Suppressor macrophage treated with lipopolysaccharide for 1 hour (primary cell): ENCODE measurements at regions not wholly inside any gene's neighbourhood (a gene's known extent, or its start where the extent isn't known, plus 50 kb on each side); places are given as distances from the start of the nearest gene placed in this dataset.
"Not testable (repeated sequence)": the region's sequence is repeated elsewhere in the genome, so short reads cannot be mapped to it uniquely, and the experiment has no call there.

Experiments used
- DNase-seq, 3 donors: peaks; one replicate each; pipeline ENCODE4 v3.0.0-alpha.2; 2020 to 2022

DNA sequence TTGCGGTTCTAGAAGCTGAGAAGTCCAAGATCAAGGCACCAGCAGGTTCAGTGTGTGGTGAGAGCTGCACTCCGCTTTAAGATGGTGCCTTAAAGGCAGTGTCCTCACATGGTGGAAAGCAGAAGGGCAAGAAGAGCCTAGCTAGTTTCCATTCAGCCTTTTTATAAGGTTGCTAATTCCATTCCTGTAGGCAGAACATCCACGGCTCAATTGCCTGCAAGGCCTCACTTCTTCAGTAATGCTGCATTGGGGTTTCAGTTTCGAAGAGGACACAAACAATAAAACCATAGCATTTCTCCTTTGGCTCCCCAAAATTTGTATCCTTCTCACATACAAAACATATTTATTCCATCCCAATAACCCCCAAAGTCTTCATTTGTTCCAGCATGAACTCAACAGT, 109.5 kb upstream of the KCND2 start:
- no peak for DNase-seq

DNA sequence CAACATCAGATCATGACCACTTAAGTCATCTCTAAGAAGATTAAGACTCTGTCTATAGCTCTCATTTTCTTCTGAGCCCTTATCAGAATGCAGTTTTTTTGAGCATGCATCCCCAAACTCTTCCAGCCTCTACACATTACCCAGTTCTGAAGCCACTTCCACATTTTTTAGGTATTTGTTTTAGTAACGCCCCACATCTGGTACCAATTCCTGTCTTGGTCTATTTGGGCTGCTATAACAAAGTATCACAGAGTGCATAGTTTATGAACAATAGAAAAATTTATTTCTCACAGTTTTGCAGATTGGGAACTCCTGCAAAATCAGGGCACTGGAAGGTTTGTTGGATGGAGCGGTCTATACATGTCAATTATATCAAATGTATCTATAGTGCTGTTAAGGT, 107.7 kb upstream of the KCND2 start:
- DNase-seq = no peak

DNA sequence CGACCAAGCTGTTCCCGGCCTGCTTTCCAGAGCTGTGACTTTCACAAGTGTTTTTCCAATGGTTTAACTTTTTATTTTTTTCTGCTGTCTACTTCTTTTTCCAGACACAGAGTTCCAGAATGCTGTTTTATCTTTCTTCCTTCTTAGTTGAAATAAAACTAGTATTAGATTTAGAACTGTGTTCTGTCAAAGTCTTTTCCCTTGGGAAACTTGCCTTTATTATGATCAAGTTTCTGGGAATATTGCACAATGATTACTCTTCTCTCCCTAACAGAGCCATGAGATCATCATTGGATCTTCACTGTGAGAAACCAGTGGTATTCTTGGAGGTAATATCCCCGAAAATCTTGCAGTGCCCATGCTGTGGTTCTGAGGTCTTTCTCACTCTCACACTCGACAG, 104.9 kb upstream of the KCND2 start:
- DNase-seq = no peak

DNA sequence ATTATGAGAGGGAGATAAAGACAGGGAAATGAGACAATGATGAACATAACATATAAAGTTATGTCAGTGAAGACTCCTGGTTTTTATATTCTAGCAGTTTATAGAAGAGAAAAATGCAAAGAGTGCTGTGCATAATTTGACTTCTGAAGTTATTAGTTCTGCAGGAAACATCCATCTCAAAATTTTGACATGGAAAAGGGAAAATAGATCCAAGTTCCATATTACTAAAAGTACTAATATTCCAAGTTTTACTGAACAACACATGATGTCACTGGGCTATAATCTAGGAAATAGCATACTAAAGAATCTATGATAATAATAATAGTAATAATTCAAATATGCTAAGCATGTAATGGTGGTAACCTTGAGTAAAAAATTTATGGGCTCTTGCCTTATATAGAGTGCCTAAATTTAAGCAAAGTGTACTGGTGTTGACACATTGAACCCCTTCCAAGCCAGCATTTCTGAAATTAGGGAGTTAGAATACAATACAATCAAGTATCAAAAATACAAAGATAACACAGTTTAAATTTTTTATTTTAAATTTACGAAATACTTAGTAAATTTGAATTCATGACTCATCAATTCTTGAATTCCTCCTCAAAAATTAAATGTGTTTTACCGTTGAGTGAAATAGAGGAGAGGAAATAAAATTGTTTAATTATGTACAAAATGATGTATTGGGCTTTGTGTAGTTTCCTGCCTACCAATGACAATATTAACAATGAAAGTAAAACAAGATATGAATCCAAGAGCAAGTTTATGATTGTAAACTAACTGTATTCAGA, 102.8 kb upstream of the KCND2 start:
- DNase-seq = no peak

DNA sequence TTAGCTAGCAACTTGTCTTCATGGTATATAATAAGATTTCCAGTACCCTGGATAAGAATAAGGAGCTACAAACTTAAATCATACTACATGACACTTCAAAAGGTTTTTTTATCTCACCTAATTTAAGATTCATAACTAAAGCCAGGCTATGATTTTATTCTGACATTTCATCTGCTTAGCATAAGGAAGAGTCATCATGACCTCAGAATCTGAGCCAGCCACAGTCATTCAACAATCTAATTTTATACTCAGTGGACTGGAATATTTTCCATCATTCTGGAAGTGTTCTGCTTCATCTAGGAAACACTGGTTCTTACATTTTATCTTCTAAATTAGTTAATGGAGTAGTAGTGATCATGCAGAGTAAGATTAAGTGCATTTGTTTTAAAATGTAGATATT, 102.1 kb upstream of the KCND2 start:
- no peak for DNase-seq

DNA sequence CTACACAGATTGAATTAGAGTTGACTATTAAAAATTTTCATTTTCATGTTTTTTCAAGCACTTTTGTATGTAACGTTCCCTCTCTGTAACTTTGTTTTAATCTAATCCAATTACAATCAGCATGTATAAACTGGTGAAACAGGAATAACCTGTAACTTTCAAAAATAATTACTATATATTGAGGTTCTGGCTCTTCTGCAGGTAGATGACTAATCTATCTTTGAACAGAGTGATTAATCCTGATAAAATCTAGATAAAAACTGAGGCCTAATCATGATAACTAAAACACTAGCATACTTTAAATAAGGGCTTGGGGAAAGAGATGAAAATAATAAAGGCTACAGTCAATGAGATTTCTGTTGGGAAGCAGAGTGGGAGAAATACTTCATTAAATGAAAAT, 101.6 kb upstream of the KCND2 start:
- DNase-seq = no peak

DNA sequence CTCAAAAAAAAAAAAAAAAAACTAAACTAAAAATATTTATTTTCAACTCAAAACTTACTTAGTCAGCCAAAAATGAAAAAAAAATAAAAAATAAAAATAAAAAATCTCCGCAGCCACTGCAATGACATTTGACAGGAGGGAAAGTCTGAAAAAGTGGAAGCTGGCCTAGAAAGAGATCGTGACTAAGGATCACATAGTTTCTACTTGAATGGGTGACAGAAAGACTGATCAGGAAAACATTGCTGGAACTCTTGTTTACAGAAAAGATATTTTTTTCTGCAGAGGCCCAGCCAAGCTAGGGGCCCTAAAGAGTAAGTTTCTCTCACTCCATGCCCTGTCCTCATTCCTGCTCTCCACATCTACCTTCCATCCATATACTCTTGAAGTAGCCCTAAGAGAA, 92.8 kb upstream of the KCND2 start:
- DNase-seq = no peak

DNA sequence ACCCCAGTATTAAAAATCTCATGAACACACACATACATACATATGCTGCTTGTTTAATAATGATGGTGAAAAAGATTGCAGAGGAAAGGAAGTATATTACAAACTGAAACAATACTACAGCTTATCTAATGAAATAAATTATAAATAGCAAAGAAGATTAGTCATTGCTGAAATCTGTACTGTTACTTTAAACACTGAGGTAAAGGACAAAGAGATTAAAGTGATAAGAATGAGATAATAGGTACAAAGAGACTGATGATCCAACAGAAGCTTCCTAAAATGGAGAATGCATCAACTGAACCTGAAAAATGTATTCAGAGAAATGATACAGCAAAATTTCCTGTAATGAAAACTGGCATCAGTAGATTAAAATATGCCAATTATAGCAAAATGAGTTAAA, 91.5 kb upstream of the KCND2 start:
- DNase-seq = no peak

DNA sequence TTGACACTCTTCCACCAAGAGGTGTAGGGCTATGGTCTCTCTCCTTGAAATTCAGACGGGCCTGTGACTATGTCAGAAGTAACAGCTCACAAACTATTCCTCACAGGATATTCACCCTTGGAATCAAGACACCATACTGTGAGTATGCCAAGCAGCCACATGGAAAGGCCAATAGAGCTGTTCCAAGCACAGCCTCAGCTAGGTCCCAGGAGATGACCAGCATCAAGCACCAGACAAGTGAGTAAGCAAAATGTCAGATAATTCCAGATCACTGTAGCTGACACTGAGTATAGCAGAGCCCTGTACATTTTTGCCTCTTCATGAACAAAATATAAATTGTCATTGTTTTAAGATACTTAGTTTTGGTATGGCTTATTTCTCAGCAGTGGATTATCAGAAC, 88.1 kb upstream of the KCND2 start:
- DNase-seq = no peak

DNA sequence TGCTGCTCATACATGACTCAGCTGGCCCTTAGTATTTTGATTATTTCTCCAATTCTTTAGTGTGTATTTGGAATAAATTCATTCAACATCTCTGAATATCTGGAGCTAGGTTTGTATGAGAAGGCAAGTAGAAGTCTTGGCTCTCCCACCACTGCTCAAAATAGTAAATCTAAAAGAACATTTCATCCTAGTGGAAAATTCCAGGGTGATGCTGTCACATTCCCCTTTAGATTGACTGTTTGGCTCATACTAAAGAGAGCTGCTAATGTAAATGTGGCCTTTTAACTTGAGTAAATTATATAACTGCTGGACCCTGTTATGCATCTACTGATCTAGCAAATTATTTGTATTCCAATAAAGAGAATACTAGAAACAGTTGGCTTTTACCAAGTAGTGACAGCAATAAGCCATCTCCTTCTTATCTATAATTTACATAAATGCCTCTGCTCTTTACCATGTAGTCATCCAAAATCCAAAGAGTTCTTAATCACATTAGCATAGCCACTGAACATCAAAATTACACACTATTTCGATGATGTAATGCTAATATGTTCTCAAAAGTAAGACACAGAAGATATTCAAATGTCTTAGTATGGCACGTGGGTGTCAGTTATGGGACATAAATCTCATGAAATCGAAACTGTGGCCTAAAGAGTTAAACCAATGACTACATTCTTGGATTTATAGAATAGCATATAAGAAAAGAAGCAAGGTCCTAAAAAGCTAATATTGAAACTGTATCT, 86.9 kb upstream of the KCND2 start:
- DNase-seq = no peak

DNA sequence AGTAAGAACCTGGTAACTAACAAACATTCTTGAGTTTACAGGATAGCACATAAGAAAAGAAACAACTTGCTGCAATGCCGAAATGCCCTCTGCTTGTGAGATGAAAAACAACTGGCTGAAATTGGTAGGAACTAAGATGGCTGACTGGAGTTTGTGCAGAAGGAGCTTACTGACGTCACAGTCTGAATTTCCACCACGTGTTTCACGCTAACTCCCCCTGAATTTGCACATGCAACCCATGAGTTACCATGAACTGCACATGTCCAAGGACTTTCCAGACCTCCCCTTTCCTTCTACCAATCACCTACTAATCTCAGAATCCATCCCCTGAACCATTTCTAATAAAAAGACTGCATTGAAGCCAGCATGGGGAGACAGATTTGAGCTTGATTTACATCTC, 86.3 kb upstream of the KCND2 start:
- no peak for DNase-seq

DNA sequence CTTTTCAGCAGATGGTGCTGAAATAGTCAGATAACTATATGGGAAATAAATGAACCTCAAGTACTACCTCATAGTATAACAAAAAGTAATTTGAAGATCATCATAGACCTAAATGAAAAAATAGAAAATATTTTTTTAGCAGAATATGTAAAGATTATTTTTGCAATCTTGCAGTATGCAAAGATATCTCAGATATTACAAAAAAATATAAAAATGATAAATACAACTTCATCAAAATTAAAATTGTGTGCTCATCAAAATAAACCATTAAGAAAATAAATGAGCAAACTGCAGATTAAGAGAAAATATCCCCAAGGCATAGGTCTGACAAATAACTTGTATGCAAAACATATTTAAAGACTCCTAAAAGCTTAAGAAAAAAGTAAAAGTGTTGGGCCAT, 83.4 kb upstream of the KCND2 start:
- no peak for DNase-seq

DNA sequence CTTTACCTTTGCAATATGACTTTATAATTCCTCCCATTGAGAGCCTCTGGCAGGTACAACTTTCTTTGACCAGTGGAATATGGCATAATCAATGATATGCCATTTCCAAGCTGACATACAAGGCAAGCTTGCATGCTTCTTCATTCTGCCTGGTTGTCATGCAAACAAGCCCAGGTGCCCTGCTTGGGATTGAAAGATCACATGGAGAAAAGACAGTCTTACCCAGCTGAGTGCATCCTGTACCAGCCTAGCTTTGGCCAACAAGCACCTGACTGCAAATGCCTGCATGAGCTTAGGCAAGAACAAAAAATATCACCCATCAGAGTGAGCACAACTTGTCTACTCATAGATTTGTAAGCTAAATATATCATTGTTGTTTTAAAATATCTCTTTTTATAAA, 82.9 kb upstream of the KCND2 start:
- no peak for DNase-seq

DNA sequence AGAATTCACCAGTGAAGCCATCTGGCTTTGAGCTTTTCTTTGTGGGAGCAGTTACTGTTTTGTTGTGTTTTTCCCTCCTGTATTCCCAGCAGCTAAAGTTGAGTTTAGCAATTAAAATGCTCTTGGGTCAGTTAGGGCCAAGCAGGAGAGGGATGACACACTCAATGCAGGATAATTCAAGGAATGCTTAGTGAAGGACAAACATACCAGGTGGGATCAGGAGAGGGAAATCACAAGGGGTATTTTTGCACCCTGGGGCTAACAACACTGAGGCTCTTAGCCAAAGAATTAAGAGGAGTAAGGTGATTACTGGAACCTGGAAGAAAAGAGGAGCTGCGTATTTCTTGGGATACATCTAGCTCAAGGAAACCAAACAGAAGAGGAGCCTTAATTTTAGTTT, 82.4 kb upstream of the KCND2 start:
- no peak for DNase-seq

DNA sequence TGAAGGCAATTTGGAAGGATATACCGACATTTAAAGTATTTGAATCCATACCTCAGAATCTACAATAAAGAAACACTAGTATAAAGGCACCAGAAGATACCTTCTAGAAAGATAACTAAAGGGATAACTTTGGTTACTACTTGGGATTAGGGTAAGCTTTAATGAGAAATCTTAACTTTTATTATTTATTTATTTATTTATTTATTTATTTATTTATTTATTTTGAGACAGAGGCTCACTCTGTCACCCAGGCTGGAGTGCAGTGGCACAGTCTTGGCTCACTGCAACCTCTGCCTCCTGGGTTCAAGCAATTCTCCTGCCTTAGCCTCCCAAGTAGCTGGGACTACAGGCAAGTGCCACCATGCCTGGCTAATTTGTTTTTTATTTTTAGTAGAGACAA, 81.6 kb upstream of the KCND2 start:
- not testable (repeated sequence) for DNase-seq

DNA sequence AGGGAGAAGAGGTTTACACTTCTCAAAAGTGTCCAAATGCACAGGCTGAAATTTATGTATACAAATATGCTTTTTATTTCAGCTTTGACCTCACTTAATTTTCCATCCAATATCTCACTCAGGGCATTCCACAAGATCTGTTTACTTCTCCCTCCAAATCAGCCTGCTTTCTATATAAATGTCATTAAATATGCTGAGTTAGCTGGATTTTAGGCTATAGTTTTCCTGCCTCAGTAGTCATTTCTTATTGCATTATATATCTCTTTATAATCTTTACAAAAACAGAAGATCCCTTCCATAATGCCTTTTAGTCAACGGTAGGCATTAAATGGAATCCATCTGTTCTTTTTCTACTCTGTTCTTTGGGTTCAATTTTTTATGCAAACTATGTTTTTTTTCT, 71.7 kb upstream of the KCND2 start:
- DNase-seq = no peak

DNA sequence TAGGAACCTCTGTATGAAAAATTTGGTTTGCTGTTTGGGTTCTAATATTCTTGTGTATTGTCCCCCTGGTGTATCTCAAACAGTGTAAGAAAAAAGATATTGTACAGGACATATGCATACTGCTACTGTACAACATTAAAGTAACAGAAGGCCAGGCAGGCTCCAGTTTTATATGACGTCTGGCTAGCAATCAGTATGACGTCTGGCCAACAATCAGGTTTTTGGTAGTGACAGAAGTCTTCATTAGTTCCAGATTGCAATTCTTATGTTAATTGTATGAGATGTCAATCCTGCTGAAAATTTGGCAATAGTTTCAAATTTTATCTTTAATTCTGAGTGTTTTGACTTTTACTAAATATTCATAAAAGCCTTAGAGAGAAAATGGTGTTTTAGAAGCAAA, 67.9 kb upstream of the KCND2 start:
- no peak for DNase-seq

DNA sequence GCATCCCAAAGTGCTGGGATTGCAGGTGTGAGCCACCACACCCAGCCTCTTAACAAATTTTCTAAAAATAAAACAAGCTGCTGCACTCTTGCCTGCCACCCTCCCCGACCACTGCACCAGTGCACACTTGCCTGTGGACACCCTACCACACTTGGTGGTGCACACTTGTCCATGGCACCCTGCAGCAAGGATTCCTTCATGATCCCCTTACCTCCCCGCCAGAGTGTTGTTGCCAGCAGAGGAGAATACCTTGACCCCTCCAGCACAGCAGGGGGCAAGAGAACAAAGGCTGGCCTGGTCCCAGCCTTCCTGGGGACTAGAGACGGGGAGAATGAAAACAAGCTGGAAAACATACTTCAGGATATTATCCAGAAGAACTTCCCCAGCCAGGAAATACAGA, 65.9 kb upstream of the KCND2 start:
- no peak for DNase-seq

DNA sequence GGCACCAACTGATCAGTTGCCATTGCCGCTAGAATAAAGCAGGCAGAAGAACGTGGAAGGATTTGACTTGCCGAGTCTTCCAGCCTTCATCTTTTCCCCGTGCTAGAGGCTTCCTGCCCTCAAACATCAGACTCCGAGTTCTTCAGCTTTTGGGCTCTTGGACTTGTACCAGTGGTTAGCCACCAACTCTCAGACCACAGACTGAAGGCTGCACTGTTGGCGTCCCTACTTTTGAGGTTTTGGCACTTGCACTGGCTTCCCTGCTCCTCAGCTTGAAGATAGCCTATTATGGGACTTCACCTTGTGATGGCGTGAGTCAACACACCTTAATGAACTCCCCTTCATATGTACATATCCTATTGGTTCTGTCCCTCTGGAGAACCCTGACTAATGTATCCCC, 57.3 kb upstream of the KCND2 start:
- no peak for DNase-seq

DNA sequence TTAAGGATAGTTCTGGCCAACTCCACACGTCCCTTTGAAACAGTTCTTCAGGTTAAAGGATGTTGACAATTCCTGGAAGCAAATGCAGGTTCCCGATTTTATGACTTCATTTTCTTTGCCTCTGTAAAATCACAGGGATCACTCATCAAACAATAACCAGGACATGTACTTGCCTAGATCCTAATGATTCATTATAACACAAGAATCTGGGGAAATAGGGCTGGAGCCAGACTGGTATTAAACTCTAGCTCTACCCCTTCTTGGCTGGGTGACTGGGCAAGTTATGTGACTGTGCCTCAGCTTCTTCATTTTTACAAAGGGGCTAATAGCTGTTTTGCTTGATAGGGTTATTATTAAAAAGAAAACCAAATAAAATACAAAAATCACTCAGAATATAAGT, 56.0 kb upstream of the KCND2 start:
- DNase-seq = no peak

DNA sequence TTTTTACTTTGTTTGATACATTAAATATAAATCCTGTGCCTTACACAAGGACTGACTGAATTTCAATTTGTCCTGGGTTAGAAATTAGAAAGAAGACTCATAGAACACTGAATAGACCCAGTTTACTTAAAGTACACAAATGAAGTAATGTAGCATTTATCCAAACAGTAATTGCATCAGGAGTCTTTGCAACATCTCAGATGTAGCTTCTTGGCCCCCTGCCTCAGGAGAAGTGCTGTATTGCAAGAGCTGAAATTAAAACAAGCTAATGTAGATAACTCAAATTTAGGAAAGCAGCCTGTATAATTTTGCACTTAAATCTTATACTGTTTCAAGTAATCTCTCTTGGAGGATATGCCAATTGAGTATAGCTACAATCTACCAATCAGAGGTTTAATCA, 54.3 kb upstream of the KCND2 start:
- no peak for DNase-seq

DNA sequence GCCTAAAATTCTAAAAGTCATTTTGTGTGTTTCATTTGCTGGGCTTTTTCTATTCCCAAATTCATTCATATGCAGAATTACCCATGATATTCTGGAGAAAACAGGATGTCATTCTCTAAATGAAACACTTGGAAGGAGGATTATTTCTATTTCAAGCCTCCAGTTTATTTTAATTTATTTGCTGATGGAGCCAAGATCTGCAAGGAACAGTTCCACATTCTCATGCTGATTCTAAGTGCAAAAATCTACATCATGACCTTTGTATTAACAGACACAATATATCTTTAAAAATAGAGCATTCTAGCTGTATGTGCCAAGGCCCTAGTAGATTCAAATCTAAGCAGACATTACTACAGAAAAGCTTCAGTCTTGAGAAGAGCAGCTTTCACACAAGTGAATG, 51.3 kb upstream of the KCND2 start:
- no peak for DNase-seq
